ENCODE measurements at regions not wholly inside any gene's neighbourhood (a gene's known extent, or its start where the extent isn't known, plus 50 kb on each side); places are given as distances from the start of the nearest gene placed in this dataset.
"Not testable (repeated sequence)": the region's sequence is repeated elsewhere in the genome, so short reads cannot be mapped to it uniquely, and the experiment has no call there.

DNA sequence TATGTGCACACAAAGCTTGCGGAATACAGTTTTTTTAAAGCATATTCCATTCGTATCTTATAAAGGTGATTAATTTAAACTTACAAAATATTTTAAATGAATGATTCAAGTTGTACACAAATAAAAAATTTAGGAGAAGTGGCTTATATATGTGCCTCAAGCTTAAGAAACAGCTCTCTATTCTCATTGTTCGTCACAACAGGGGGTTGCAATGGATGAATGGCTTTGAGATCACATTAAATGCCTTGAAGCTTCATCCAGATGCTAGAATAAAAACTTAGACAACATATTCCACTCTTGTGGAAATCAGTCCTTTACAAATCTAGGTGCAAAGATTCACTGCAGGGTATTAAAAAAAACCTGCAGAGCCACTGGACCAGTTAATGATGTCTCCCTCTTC, 303.9 kb upstream of the LRFN5 start:
- intact Hi-C loops (cut with DNase I): no loop called here
- no peak for DNase-seq

GRCh38 chr14:41299924-41300323, 306.8 kb upstream of the LRFN5 start:
- intact Hi-C loops (cut with DNase I): no loop called here
- DNase-seq: no peak

GRCh38 chr14:41298328-41298690, 308.4 kb upstream of the LRFN5 start:
- intact Hi-C loops (cut with DNase I): no loop called here
- DNase-seq: no peak

DNA sequence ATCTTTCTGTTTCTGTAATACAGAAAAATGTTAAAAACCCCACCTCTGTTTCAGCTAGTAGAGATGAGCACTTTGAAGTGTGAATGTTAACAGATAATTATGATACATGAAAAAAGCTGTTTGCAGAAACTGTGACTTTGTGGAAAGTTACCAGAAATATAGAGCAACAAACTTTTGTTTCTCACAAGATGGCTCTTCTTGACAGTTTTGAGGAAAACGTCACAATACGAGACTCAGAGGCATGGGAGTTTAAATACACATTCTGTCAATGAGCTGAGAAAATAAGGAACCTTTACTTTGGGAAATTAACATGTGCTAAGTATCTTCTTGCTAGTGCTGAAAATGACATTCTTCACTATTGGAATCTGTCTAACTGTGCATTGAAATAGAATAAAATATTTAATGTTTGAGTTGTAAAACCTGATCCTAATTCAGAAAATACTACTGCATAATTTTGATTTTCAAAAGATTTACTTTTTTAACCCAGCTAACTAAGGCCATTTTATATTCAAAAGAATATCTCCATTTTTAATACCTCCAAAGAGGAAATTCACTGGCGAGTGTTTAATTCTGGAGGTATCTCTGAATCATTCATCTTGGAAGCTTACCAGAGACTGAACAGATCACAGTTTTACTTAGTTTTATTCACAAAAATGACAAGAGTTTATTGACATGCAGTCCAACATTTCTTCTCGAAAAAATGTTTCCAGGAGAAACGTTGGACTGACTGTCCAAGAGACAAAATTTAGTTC, 308.9 kb upstream of the LRFN5 start:
- intact Hi-C loops (cut with DNase I): no loop called here
- no peak for DNase-seq

DNA sequence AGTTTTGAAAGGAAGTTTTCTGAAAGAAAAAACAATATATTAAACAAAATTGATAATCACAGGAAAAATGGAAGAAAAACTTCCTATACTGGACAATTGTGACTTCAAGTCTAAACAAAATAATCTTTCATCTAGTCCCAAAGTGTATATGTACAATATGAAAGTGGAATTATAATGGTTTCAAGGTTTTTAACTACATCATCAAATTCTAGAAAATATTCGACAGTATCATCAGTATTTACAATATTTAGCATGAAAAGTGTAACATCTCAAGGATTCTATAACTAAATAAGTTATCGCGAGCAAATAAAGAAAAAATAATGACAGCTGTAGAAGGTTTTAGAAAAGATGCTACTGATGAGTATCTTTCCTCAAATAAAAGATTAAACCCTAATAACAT, 310.9 kb upstream of the LRFN5 start:
- DNase-seq: no peak

DNA sequence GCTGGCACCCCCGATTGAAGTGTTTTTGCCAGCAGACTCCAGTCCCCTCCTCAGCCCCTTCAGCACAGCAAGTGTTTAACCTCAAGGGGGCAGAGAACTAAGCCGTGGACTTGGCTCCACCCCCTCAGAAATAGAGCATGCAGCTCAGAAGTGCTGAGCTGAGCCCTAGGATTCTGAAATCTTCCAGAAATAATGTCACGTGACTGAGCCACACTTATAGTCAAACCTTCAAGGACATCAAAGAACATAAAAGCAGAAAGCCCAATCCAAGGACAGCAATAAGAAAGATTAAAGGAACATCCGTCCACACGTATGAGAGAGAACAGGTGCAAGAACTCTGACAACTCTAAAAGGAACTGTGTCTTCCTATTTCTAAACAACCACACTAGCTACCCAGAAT, 317.7 kb upstream of the LRFN5 start:
- DNase-seq: no peak
- intact Hi-C loops (cut with DNase I): no loop called here

More for the DNA sequence above, 310.9 kb upstream of the LRFN5 start:
- intact Hi-C loops (cut with DNase I): no loop called here

- peak in 8 of 42 donors; percentile 3 to 44 (median 20) for DNase-seq
- intact Hi-C loops (cut with DNase I): no loop called here
Measured at GRCh38 chr14:41285186-41285748, 321.4 kb upstream of the LRFN5 start.

GRCh38 chr14:41280745-41281144, 325.9 kb upstream of the LRFN5 start:
- no peak for DNase-seq
- intact Hi-C loops (cut with DNase I): no loop called here

DNA sequence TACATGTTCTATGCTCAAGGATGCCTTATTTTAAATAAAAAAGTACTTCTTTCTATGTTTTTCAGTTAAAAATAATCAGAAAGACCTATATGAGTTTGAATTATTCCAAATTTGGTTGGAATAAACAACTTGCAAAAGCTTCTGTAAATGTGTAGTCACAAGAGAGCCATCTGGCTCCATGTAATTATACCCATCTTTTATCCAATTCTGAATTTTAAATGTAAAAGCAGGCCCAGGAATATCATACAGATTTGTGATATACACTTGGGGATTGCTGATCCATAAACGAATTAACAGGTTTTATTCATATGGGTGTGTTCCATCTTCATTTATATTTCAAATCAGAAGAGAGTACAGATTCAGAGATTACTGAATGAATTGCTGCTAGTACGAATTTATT, 329.2 kb upstream of the LRFN5 start:
- intact Hi-C loops (cut with DNase I): no loop called here
- no peak for DNase-seq

DNA sequence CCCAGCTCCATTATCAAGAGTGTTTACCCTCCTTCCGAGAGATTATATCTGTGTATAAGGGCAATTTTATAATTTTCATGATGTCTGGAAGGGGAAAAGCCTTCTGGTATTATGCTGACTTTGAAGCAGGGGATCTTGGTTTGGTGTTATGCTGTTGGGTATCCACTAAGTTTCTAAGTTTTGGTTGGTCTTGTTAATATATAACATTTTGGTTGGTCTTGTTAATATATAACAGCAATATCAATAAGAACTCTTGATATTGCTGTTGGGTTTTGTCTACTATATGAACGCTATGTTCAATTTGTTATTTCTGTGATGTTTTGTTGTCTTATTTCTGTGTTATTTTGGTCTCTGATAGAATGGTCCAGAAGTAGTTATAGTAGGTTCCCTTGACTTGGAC, 349.2 kb upstream of the LRFN5 start:
- DNase-seq: no peak
- intact Hi-C loops (cut with DNase I): no loop called here

DNA sequence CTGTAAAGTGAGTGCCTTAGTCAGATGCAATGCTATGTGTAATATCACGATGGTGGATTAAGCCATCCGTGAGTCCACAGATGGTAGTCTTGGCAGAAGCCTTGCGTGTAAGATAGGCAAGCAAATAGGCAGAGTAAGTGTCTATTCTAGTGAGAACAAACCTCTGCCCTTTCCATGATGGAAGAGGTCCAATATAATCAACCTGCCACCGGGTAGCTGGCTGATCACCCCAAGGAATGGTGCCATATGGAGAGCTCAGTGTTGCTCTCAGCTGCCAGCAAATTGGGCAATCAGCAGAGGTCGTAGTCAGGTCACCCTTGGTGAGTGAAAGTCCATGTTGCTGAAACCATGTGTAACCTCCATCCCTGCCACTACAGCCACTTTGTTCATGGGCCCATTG, 371.2 kb upstream of the LRFN5 start:
- intact Hi-C loops (cut with DNase I): no loop called here
- DNase-seq: no peak

- no peak for DNase-seq
- intact Hi-C loops (cut with DNase I): no loop called here
Measured at GRCh38 chr14:41230683-41231082, 376.0 kb upstream of the LRFN5 start.

- intact Hi-C loops (cut with DNase I): no loop called here
Measured at GRCh38 chr14:41229824-41230223, 376.9 kb upstream of the LRFN5 start.

DNA sequence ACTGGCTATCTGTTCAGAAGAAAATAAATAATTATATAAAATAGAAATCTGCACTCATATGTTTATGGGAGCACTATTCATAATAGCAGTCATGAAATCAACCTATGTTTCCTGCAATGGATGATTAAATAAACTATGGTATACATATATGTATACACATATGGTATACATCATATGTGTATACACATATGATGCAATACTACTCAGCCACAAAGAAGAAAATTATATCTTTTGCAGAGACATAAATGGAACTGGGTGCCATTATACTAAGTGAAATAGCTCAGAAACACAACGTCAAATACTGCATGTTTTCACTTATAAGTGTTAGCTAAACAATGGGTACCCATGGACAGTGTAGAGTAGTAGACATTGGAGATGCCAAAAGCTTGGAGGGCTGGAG, 381.2 kb upstream of the LRFN5 start:
- DNase-seq: no peak
- intact Hi-C loops (cut with DNase I): no loop called here

More at GRCh38 chr14:41229824-41230223, 376.9 kb upstream of the LRFN5 start:
- DNase-seq: no peak

DNA sequence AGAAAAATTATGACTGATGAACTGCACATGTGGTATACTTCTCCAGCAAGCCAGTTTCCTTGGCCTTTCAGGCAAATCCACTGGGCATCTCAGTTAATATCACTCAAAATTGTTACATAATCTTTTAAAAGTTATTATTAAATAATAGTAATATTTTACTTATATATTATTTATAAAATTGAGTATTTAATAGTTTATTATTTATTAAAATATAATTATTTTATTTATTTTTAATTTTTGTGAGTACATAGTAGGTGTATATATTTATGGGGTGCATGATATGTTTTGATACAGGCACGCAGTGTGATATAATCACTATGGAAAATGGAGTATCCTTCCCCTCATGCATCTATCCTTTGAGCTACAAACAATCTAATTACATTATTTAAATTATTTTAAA, 384.1 kb upstream of the LRFN5 start:
- intact Hi-C loops (cut with DNase I): no loop called here
- no peak for DNase-seq

GRCh38 chr14:41214978-41215377, 391.7 kb upstream of the LRFN5 start:
- intact Hi-C loops (cut with DNase I); DNase-seq: not testable (repeated sequence)

DNA sequence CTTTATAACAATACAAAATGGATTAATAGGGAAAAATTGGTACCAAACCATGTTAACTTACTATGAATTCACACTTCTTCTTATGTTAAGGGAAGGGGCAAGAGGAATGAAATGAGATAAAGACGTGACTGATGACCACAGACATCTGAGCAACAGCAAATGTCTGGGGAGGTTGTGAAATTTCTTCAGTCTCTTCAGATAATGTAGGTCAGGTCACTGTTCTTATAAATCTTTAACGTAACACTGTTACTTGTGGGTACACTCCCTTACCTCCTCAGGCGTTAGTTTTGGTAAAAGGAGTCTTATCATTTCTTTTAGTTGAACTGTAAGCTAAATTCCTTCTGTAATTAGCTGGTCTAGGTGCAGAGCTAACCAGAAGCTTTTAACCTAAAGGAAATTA, 405.0 kb upstream of the LRFN5 start:
- intact Hi-C loops (cut with DNase I): loop anchor here (10.0 kb wide), 1 partner anchor 67 kb away; no protein-coding TSS in a partner anchor

GRCh38 chr14:41187868-41188267, 418.8 kb upstream of the LRFN5 start:
- DNase-seq: no peak
- intact Hi-C loops (cut with DNase I): no loop called here

More for the DNA sequence above, 405.0 kb upstream of the LRFN5 start:
- no peak for DNase-seq

DNA sequence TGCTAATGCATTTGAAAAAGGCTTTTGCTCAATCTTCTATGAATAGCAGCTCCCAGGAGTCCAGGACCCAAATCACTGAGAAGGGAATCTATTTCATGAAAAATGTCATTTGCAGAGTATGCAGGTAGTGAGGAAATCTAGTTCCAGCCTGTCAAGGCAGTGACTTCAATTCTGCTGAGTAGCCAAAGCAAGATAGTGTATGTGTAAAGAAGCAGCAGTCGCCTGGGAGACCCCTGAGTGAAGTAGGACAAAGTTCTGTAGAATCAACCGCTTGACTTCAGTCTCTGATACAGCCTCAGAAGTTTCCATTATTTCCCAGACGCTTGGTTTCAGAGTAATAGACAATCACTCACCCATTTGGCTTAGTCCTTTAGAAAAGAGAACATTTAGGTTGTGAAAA, 435.6 kb upstream of the LRFN5 start:
- intact Hi-C loops (cut with DNase I): no loop called here
- DNase-seq: no peak

DNA sequence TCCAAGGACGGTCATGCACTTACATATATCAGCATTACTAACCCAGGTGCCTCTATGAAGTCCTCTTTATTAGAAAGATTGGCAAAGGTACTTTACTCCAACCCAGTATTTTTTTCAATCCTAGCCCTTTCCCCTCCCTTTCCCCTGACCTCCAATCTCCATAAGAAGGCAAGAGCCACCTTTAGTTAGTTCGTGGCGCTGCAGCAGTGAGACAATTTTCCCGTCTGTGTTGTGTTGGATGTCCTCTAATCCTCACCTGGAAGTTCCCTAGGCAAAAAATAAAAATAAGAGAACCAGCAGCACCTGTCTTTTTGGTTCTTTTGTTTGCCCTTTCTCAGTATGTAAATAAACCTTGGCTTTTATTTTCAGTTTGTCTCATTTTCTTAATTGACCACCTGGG, 439.6 kb upstream of the LRFN5 start:
- DNase-seq: no peak
- intact Hi-C loops (cut with DNase I): no loop called here

DNA sequence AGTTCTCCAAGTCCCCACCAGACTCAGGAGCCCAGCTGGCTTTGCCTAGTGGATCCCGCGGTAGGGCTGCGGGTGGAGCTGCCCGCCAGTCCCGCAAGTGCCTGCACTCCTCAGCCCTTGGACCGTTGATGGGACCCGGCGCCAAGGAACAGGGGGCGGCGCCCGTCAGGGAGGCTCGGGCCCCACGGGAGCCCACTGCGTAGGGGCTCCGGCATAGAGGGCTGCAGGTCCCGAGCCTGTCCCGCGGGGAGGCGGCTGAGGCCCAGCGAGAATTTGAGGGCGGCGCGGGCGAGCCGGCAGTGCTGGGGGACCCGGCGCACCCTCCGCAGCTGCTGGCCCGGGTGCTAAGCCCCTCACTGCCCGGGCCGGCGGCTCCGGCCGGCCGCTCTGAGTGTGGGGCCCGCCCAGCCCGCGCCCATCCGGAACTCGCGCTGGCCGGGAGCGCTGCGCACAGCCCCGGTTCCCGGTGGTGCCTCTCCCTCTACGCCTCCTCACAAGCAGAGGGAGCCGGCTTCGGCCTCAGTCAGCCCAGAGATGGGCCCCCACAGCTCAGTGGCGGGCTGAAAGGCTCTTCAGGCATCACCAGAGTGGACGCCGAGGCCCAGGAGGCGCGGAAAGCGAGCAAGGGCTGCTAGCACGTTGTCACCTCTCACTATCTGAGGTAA, 452.4 kb upstream of the LRFN5 start:
- DNase-seq: no peak
- intact Hi-C loops (cut with DNase I): no loop called here
